ENCODE measurements at regions not wholly inside any gene's neighbourhood (a gene's known extent, or its start where the extent isn't known, plus 50 kb on each side); places are given as distances from the start of the nearest gene placed in this dataset.
"Not testable (repeated sequence)": the region's sequence is repeated elsewhere in the genome, so short reads cannot be mapped to it uniquely, and the experiment has no call there.

DNA sequence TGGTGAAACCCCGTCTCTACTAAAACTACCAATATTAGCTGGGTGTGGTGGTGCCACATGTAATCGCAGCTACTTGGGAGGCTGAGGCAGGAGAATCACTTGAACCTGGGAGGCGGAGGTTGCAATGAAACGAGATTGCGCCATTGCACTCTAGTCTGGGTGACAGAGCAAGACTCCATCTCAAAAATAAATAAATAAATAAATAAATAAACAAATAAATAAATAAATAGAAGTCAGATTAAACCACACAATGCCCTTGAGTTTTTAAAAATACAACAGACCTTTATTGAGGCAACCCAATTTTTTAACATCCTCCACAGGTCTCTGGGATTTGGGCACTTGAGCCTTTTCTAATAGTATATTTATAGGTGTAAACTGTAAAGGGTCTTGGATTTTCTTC, 167.3 kb downstream of the SEC23IP start:
- H3K9me3 Mint-ChIP-seq; DNase-seq; H3K36me3 Mint-ChIP-seq; H3K27ac ChIP-seq (ENCODE audit: low read depth, low read length); H3K4me1 ChIP-seq (ENCODE audit: insufficient read depth, low read length); H3K4me1 Mint-ChIP-seq; CTCF ChIA-PET; H3K36me3 ChIP-seq (ENCODE audit: insufficient read depth, low read length); H3K27ac Mint-ChIP-seq; H3K4me3 Mint-ChIP-seq; POLR2A ChIA-PET; H3K9me3 ChIP-seq (ENCODE audit: low read length); H3K27me3 ChIP-seq (ENCODE audit: insufficient read depth, low read length, poor library complexity, severe bottlenecking); H3K4me3 ChIP-seq (ENCODE audit: low read length): not testable (repeated sequence)
- peaks cover 20 to 29% of the 10 kb centered on the region in 2 donors for H3K27me3 Mint-ChIP-seq

DNA sequence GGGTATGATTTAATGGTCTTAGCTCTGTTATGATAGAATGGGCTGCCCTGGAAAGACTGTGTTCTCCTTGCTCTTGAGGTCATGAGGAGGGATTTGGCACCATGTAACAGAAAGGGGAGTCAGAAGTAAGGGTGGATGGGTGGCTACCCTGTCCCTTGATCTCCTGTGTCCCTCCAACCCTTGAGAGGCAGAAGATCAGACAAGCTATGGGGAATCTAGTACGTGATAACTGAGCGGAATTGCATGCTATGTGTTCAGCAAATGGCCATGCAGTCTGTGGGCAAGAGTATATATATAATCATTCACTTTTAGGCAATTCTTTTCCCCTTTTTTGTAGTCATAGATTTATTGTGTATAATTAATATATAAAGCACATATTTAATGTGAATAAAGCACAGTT, 174.9 kb downstream of the SEC23IP start:
- Mint-ChIP-seq H3K27ac (no peak overlapping the region), H3K4me1 (no peaks in the 10 kb centered on the region), H3K9me3 (peaks cover 0 to 10% (median 0%) of the 10 kb centered on the region in 5 donors), H3K4me3 (no peak overlapping the region), H3K27me3 (peaks cover 20 to 62% of the 10 kb centered on the region in 2 donors), H3K36me3 (no peaks in the 10 kb centered on the region)
- no peak for DNase-seq
- no peaks in the 10 kb centered on the region for H3K27me3 ChIP-seq (ENCODE audit: insufficient read depth, low read length, poor library complexity, severe bottlenecking)
- ChIA-PET CTCF (no interaction called here), POLR2A (no interaction called here)
- H3K9me3 ChIP-seq (ENCODE audit: low read length) = no peaks in the 10 kb centered on the region
- no peaks in the 10 kb centered on the region for H3K4me1 ChIP-seq (ENCODE audit: insufficient read depth, low read length)
- H3K27ac ChIP-seq (ENCODE audit: low read depth, low read length) = no peak overlapping the region
- no peak overlapping the region for H3K4me3 ChIP-seq (ENCODE audit: low read length)
- no peaks in the 10 kb centered on the region for H3K36me3 ChIP-seq (ENCODE audit: insufficient read depth, low read length)

DNA sequence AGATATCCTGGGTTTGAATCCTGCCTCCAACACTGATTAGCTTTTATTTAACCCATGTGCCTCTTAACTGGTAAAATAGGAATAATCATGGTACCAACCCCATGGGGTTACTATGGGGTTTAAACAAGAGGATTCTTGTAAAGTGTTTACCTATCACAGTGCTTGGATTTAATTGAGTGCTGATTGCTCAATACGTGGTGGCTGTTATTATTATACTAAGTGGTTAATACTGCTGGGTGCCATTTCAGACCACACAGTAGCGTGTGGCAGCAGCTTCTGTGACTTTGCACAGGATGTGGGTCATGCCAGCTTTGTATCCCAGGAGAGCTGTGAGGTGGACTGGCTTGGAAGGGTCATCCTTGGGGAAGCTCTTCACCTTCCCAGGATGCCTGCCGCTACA, 177.2 kb downstream of the SEC23IP start:
- CTCF ChIA-PET = no interaction called here
- no peak overlapping the region for H3K4me3 Mint-ChIP-seq

DNA sequence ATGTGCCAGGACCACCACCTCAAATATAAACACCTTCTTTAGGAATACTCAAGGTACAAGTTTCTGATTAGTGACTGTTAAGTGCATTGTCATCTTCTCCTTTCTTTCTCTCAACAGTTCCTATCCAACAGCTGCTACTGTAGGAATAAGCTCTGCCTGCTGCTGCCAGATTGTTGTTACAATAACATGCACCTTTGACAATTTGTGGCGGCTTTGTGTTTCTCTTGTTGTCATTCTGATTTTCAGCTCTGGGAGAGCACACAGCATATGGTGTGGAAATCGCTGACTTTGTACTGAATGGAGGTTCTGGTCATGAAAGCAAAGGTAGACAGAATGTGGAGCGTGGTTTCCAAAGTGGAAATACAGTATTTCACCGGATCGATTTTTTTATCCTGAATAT, 182.8 kb downstream of the SEC23IP start:
- POLR2A ChIA-PET = no interaction called here
- no peak overlapping the region for H3K4me3 Mint-ChIP-seq
- H3K36me3 Mint-ChIP-seq = no peaks in the 10 kb centered on the region
- Histone ChIP-seq H3K4me1 (ENCODE audit: insufficient read depth, low read length) (no peaks in the 10 kb centered on the region), H3K4me3 (ENCODE audit: low read length) (no peak overlapping the region), H3K27me3 (ENCODE audit: insufficient read depth, low read length, poor library complexity, severe bottlenecking) (peaks cover 3% of the 10 kb centered on the region), H3K9me3 (ENCODE audit: low read length) (no peaks in the 10 kb centered on the region), H3K36me3 (ENCODE audit: insufficient read depth, low read length) (no peaks in the 10 kb centered on the region), H3K27ac (ENCODE audit: low read depth, low read length) (no peak overlapping the region)
- H3K27me3 Mint-ChIP-seq = peaks cover 9 to 55% of the 10 kb centered on the region in 2 donors
- no peak for DNase-seq
- H3K9me3 Mint-ChIP-seq = peaks cover 2 to 8% (median 5%) of the 10 kb centered on the region in 5 donors
- no peaks in the 10 kb centered on the region for H3K4me1 Mint-ChIP-seq
- CTCF ChIA-PET = no interaction called here
- H3K27ac Mint-ChIP-seq = no peak overlapping the region

More for the DNA sequence above, 177.2 kb downstream of the SEC23IP start:
- no peak overlapping the region for H3K27ac ChIP-seq (ENCODE audit: low read depth, low read length)
- Mint-ChIP-seq H3K4me1 (no peaks in the 10 kb centered on the region), H3K9me3 (peaks cover 3 to 7% (median 5%) of the 10 kb centered on the region in 5 donors), H3K27ac (no peak overlapping the region), H3K27me3 (peaks cover 9 to 56% of the 10 kb centered on the region in 2 donors), H3K36me3 (no peaks in the 10 kb centered on the region)
- no peak for DNase-seq
- no peaks in the 10 kb centered on the region for H3K9me3 ChIP-seq (ENCODE audit: low read length)
- H3K27me3 ChIP-seq (ENCODE audit: insufficient read depth, low read length, poor library complexity, severe bottlenecking) = peaks cover 3% of the 10 kb centered on the region
- no peak overlapping the region for H3K4me3 ChIP-seq (ENCODE audit: low read length)
- POLR2A ChIA-PET = no interaction called here
- H3K36me3 ChIP-seq (ENCODE audit: insufficient read depth, low read length) = no peaks in the 10 kb centered on the region
- H3K4me1 ChIP-seq (ENCODE audit: insufficient read depth, low read length) = no peaks in the 10 kb centered on the region

DNA sequence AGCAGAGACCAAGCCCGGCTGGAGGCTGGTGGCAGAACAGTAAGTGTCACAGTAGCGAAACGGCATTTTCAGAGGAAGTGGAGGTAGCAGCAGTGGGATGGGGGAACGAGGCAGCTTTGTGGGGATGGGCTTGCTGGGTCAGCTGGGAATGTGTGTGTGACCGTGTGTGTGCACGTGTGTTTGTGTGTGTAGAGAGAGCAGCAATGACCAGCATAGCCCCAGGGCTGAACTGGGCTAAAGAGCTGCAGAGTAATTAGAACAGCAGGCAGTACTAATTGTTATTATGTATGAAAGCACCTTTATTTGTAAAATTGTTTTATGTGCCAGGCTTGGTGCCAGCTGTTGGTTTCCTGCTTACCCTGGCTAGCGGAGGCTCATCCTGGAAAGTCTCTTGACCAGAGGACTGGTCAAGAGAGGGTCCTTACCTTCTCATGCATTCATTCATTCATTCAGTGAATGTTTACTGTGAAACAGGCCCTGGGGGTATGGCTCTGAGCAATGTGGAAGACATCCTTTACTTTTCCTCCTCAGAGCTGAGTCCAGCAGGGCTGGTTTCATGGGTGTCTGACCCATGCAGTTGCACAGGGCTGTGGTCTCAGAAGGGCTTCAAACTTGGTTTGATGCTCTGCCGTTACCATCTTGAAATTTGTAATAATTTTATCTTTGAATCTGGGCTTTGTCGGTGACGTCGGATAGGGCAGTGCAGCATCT, 184.6 kb downstream of the SEC23IP start:
- Mint-ChIP-seq H3K9me3 (peaks cover 0 to 10% (median 5%) of the 10 kb centered on the region in 5 donors), H3K27ac (no peak overlapping the region), H3K36me3 (no peaks in the 10 kb centered on the region), H3K27me3 (peaks cover 5 to 53% of the 10 kb centered on the region in 2 donors), H3K4me3 (no peak overlapping the region), H3K4me1 (no peaks in the 10 kb centered on the region)
- POLR2A ChIA-PET = no interaction called here
- no peak for DNase-seq
- no peaks in the 10 kb centered on the region for H3K9me3 ChIP-seq (ENCODE audit: low read length)
- H3K4me1 ChIP-seq (ENCODE audit: insufficient read depth, low read length) = no peaks in the 10 kb centered on the region
- CTCF ChIA-PET = no interaction called here
- H3K36me3 ChIP-seq (ENCODE audit: insufficient read depth, low read length) = no peaks in the 10 kb centered on the region
- peaks cover 3% of the 10 kb centered on the region for H3K27me3 ChIP-seq (ENCODE audit: insufficient read depth, low read length, poor library complexity, severe bottlenecking)
- no peak overlapping the region for H3K27ac ChIP-seq (ENCODE audit: low read depth, low read length)
- H3K4me3 ChIP-seq (ENCODE audit: low read length) = no peak overlapping the region

DNA sequence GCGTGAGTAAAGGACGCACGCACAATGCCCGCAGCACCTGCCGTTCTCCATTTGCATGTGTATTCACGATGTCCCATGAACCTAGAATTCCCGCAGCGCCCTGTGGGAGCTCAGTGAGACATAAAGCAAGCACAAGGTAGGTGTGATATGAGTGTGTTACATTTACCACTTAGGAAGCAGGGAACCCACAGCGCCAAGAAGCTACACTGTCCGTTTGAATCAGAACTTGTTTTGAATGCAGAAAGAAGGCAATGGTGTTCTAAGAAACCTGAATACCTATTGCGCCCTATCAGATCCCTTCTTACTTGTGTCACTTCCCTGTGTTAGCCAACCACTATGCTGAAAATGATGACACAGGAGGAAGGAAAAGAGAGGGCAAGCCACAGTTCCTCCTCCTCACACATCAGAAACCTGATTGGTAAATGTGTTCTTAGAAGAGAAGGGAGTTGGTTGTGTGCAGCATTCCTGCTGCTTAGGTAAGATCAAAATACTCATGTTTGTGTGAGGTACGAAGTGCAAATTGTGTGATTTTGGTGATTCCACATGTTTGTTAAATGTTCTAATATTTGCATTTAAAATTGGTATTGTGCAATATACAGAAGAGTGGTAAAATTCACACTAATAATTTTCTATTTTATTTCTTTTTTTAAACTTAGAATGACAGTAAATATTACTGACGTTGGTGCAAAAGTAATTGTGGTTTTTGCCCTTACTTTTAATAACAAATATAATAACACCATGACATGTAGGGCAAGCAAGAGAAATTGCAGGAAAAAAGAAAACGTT, 185.4 kb downstream of the SEC23IP start:
- Histone ChIP-seq H3K4me1 (ENCODE audit: insufficient read depth, low read length) (no peaks in the 10 kb centered on the region), H3K36me3 (ENCODE audit: insufficient read depth, low read length) (no peaks in the 10 kb centered on the region), H3K9me3 (ENCODE audit: low read length) (no peaks in the 10 kb centered on the region), H3K4me3 (ENCODE audit: low read length) (no peak overlapping the region), H3K27me3 (ENCODE audit: insufficient read depth, low read length, poor library complexity, severe bottlenecking) (no peaks in the 10 kb centered on the region), H3K27ac (ENCODE audit: low read depth, low read length) (no peak overlapping the region)
- H3K36me3 Mint-ChIP-seq = no peaks in the 10 kb centered on the region
- no peaks in the 10 kb centered on the region for H3K4me1 Mint-ChIP-seq
- ChIA-PET CTCF (no interaction called here), POLR2A (no interaction called here)
- H3K9me3 Mint-ChIP-seq = peaks cover 0 to 7% (median 5%) of the 10 kb centered on the region in 5 donors
- H3K27me3 Mint-ChIP-seq = peaks cover 5 to 53% of the 10 kb centered on the region in 2 donors
- no peak overlapping the region for H3K4me3 Mint-ChIP-seq
- DNase-seq = no peak
- no peak overlapping the region for H3K27ac Mint-ChIP-seq

DNA sequence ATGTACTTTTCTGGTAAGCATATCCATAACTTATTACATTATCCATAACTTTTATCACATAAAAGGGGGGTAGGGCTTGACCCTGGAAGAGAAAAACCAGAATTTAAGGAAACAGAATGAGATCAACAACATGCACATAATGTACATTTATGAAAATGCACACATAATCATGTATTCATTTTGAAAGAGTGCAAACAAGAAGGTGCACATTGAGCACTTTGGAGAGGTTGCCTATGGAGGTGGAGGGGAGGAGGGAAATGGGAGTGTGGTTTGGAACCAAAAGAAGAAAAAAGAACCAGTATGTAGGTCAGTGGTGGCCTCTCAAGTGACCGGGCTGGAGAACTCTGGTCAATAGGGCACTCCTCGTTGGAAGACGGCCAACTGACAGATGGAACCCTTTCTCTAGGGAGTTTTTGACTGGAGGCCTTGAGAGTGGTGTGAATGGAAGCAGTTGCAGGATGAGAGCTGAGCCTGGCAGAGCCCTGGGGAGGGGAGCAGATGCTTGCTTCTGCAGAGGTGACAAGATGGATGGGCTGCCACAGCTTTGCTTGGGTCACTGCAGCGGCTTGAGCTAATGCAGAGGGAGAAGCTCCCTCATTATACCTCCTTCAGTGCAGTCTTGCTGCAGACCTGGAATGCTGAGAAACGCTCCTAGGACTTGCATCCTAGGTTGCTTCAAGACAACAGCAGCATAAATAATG, 192.7 kb downstream of the SEC23IP start:
- Histone ChIP-seq H3K4me1 (ENCODE audit: insufficient read depth, low read length) (no peaks in the 10 kb centered on the region), H3K9me3 (ENCODE audit: low read length) (no peaks in the 10 kb centered on the region), H3K4me3 (ENCODE audit: low read length) (no peak overlapping the region), H3K27me3 (ENCODE audit: insufficient read depth, low read length, poor library complexity, severe bottlenecking) (no peaks in the 10 kb centered on the region), H3K27ac (ENCODE audit: low read depth, low read length) (no peak overlapping the region), H3K36me3 (ENCODE audit: insufficient read depth, low read length) (no peaks in the 10 kb centered on the region)
- Mint-ChIP-seq H3K36me3 (peaks cover 0 to 2% (median 0%) of the 10 kb centered on the region in 3 donors), H3K4me3 (no peak overlapping the region), H3K9me3 (peaks cover 0 to 8% (median 0%) of the 10 kb centered on the region in 5 donors), H3K27ac (no peak overlapping the region), H3K4me1 (no peaks in the 10 kb centered on the region), H3K27me3 (peaks cover 12 to 48% of the 10 kb centered on the region in 2 donors)
- DNase-seq = no peak
- POLR2A ChIA-PET = no interaction called here
- CTCF ChIA-PET = no interaction called here

DNA sequence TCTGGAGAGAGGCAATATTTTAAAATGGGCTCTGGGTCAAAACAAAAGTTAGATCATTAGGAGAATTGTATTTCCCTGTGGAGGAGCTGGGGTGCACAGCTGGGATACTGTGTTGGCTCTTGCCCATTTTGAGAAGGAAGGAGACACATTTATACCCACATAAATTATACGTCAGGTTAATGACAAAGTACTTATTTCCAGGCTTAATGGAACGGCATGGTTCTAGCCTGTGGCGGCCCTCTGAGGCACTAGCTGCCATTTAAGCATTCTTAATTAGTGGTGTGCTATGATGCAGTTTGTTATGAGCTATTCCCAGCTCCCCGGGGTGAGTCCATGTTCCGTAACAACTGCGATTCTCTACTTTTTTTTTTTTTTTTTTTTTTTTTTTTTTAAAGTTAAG, 193.5 kb downstream of the SEC23IP start:
- Mint-ChIP-seq H3K4me3 (no peak overlapping the region), H3K27ac (no peak overlapping the region), H3K27me3 (peaks cover 12 to 43% of the 10 kb centered on the region in 2 donors), H3K4me1 (no peaks in the 10 kb centered on the region), H3K9me3 (peaks cover 0 to 8% (median 0%) of the 10 kb centered on the region in 5 donors), H3K36me3 (peaks cover 0 to 4% (median 0%) of the 10 kb centered on the region in 3 donors)
- Histone ChIP-seq H3K27me3 (ENCODE audit: insufficient read depth, low read length, poor library complexity, severe bottlenecking) (no peaks in the 10 kb centered on the region), H3K4me3 (ENCODE audit: low read length) (no peak overlapping the region), H3K9me3 (ENCODE audit: low read length) (no peaks in the 10 kb centered on the region), H3K27ac (ENCODE audit: low read depth, low read length) (no peak overlapping the region), H3K4me1 (ENCODE audit: insufficient read depth, low read length) (no peaks in the 10 kb centered on the region), H3K36me3 (ENCODE audit: insufficient read depth, low read length) (no peaks in the 10 kb centered on the region)
- POLR2A ChIA-PET = no interaction called here
- CTCF ChIA-PET = interaction anchor here (0.7 kb wide), 1 partner anchor 1099 kb away, joined by 3 read pairs; no protein-coding TSS in a partner anchor
- DNase-seq = no peak

All from CD8-positive, alpha-beta memory T cell (primary cell).